ENCODE measurements at regions not wholly inside any gene's neighbourhood (a gene's known extent, or its start where the extent isn't known, plus 50 kb on each side); places are given as distances from the start of the nearest gene placed in this dataset.

DNA sequence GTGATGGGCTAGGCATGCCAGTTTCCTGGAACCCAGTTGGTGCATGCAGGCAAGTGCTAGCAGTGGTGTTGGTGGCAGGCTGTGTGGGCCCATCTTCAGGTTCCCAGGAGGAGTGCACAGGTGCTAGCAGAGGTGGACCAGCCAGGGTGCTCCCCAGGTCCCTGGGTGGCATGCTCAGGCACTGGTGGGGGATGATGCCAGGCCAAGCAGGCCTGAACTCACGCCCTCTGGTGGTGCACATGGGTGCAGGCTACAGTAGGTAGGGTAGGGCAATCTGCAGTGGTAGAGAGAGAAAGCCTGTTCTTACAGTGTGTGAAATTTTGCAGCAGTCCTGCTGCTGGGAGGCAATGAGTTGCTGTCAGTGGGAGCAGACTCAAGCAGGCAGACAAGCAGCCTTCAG, 1651.8 kb downstream of the DPP10 start:
- Histone ChIP-seq H2AFZ (ENCODE audit: insufficient read depth, low read depth, low read length, poor library complexity, severe bottlenecking) (no peak overlapping the region), H3K36me3 (replicated peaks in 1 of 2; ENCODE audit: control insufficient read depth in 1 of 2, insufficient read depth in 2 of 2, low read length in 2 of 2) (no peaks in the 10 kb centered on the region), H3K4me2 (replicated peaks; ENCODE audit: extremely low read depth, low read length, poor library complexity, severe bottlenecking) (no peak overlapping the region), H3K4me1 (ENCODE audit: control insufficient read depth in 1 of 2, insufficient read depth in 2 of 2, low read length in 2 of 2) (no peaks in the 10 kb centered on the region), H3K9me3 (replicated peaks in 1 of 2; ENCODE audit: control insufficient read depth in 1 of 2, insufficient read depth in 1 of 2, low read length in 2 of 2) (peaks cover 19 to 28% of the 10 kb centered on the region in 2 donors), H3K79me2 (ENCODE audit: insufficient read depth, low read length) (no peaks in the 10 kb centered on the region), H3K27ac (ENCODE audit: low read depth in 1 of 2, low read length in 2 of 2) (no peak overlapping the region), H4K20me1 (ENCODE audit: insufficient read depth, low read length) (no peaks in the 10 kb centered on the region), H3K4me3 (replicated peaks in 1 of 3; ENCODE audit: low read depth in 2 of 3, low read length in 3 of 3) (no peak overlapping the region), H3K27me3 (ENCODE audit: control insufficient read depth in 2 of 2, insufficient read depth in 2 of 2, low read length in 2 of 2) (no peaks in the 10 kb centered on the region), H3K9ac (ENCODE audit: insufficient read depth, low read length, poor library complexity, severe bottlenecking) (no peak overlapping the region)
- no peaks in the 10 kb centered on the region for H3K36me3 Mint-ChIP-seq
- TF ChIP-seq, protein P1, sequence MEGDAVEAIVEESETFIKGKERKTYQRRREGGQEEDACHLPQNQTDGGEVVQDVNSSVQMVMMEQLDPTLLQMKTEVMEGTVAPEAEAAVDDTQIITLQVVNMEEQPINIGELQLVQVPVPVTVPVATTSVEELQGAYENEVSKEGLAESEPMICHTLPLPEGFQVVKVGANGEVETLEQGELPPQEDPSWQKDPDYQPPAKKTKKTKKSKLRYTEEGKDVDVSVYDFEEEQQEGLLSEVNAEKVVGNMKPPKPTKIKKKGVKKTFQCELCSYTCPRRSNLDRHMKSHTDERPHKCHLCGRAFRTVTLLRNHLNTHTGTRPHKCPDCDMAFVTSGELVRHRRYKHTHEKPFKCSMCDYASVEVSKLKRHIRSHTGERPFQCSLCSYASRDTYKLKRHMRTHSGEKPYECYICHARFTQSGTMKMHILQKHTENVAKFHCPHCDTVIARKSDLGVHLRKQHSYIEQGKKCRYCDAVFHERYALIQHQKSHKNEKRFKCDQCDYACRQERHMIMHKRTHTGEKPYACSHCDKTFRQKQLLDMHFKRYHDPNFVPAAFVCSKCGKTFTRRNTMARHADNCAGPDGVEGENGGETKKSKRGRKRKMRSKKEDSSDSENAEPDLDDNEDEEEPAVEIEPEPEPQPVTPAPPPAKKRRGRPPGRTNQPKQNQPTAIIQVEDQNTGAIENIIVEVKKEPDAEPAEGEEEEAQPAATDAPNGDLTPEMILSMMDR (IDR thresholded peaks at IDR 0.05) = no peak
- no peak overlapping the region for H3K27ac Mint-ChIP-seq
- no peak overlapping the region for H3K4me3 Mint-ChIP-seq
- H3K27me3 Mint-ChIP-seq (ENCODE audit: low read depth in 3 of 3) = peaks cover 0 to 4% (median 0%) of the 10 kb centered on the region in 3 donors
- H3K4me1 Mint-ChIP-seq = no peaks in the 10 kb centered on the region
- no peak for DNase-seq
- WGBS (ENCODE audit: insufficient coverage) = 11% methylated on average over 1 of the region's 1 CpG
- intact Hi-C loops (cut with micrococcal nuclease) = no loop called here
- peaks cover 0 to 16% (median 5%) of the 10 kb centered on the region in 7 donors for H3K9me3 Mint-ChIP-seq

DNA sequence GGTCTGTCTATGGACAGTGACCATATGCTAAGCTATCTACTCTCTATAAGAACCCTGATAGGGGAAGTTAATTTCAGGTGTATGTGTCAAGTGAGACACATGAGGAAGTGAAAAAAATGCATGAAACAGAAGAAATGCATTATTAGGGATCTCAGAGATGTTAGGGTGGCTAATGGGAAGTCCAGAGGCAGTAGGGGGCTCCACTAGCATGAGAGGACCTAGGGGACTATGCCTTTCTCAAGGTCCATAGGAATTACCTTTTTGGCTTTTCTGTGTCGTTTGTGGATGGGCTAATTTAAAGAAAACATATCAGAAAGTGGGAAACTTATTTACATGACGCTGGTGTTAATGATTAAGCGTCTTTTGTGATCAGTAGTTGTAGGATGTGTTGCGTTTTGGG, 1653.2 kb downstream of the DPP10 start:
- H3K4me1 ChIP-seq (ENCODE audit: control insufficient read depth in 1 of 2, insufficient read depth in 2 of 2, low read length in 2 of 2) = no peaks in the 10 kb centered on the region
- Mint-ChIP-seq H3K27me3 (ENCODE audit: low read depth in 3 of 3) (peaks cover 0 to 4% (median 0%) of the 10 kb centered on the region in 3 donors), H3K36me3 (no peaks in the 10 kb centered on the region), H3K4me1 (no peaks in the 10 kb centered on the region), H3K27ac (no peak overlapping the region), H3K9me3 (peaks cover 0 to 16% (median 8%) of the 10 kb centered on the region in 7 donors), H3K4me3 (no peak overlapping the region)
- peaks cover 16 to 30% of the 10 kb centered on the region in 2 donors for H3K9me3 ChIP-seq (replicated peaks in 1 of 2; ENCODE audit: control insufficient read depth in 1 of 2, insufficient read depth in 1 of 2, low read length in 2 of 2)
- H3K4me3 ChIP-seq (replicated peaks in 1 of 3; ENCODE audit: low read depth in 2 of 3, low read length in 3 of 3) = no peak overlapping the region
- H3K27ac ChIP-seq (ENCODE audit: low read depth in 1 of 2, low read length in 2 of 2) = no peak overlapping the region
- no peaks in the 10 kb centered on the region for H4K20me1 ChIP-seq (ENCODE audit: insufficient read depth, low read length)
- H3K27me3 ChIP-seq (ENCODE audit: control insufficient read depth in 2 of 2, insufficient read depth in 2 of 2, low read length in 2 of 2) = no peaks in the 10 kb centered on the region
- no peaks in the 10 kb centered on the region for H3K36me3 ChIP-seq (replicated peaks in 1 of 2; ENCODE audit: control insufficient read depth in 1 of 2, insufficient read depth in 2 of 2, low read length in 2 of 2)
- no peak overlapping the region for H3K9ac ChIP-seq (ENCODE audit: insufficient read depth, low read length, poor library complexity, severe bottlenecking)
- intact Hi-C loops (cut with micrococcal nuclease) = no loop called here
- WGBS (ENCODE audit: insufficient coverage) = 81% methylated on average over 4 of the region's 4 CpGs
- DNase-seq = no peak
- no peak overlapping the region for H2AFZ ChIP-seq (ENCODE audit: insufficient read depth, low read depth, low read length, poor library complexity, severe bottlenecking)
- no peak overlapping the region for H3K4me2 ChIP-seq (replicated peaks; ENCODE audit: extremely low read depth, low read length, poor library complexity, severe bottlenecking)
- H3K79me2 ChIP-seq (ENCODE audit: insufficient read depth, low read length) = no peaks in the 10 kb centered on the region
- TF ChIP-seq, protein P1 (IDR thresholded peaks at IDR 0.05) = no peak
